CD4-positive, alpha-beta T cell treated with Interleukin-6 for 4 hours (primary cell): ENCODE measurements at regions not wholly inside any gene's neighbourhood (a gene's known extent, or its start where the extent isn't known, plus 50 kb on each side); places are given as distances from the start of the nearest gene placed in this dataset.
"Not testable (repeated sequence)": the region's sequence is repeated elsewhere in the genome, so short reads cannot be mapped to it uniquely, and the experiment has no call there.

ENCODE experiments used
- DNase-seq: peaks from one replicate; pipeline ENCODE4 v3.0.0-alpha.2; 2020; ENCODE audit warnings: mixed read lengths

- not testable (repeated sequence) for DNase-seq
These were observed 115.6 kb upstream of the FABP2 start for GRCh38 chr4:119437515-119437914.

GRCh38 chr4:119408561-119409224, 86.8 kb upstream of the FABP2 start:
- not testable (repeated sequence) for DNase-seq

GRCh38 chr4:119406721-119407460, 85.0 kb upstream of the FABP2 start:
- not testable (repeated sequence) for DNase-seq

- DNase-seq = not testable (repeated sequence)
These were observed 84.1 kb upstream of the FABP2 start for GRCh38 chr4:119406041-119406440.

GRCh38 chr4:119402322-119403308, 80.7 kb upstream of the FABP2 start:
- not testable (repeated sequence) for DNase-seq

- DNase-seq = not testable (repeated sequence)
These were observed 73.8 kb upstream of the FABP2 start for GRCh38 chr4:119395701-119396100.

- no peak for DNase-seq
These were observed 72.9 kb upstream of the FABP2 start for GRCh38 chr4:119394826-119395225.

- not testable (repeated sequence) for DNase-seq
These were observed 66.9 kb upstream of the FABP2 start for GRCh38 chr4:119388791-119389190.

GRCh38 chr4:119374616-119375015, 52.7 kb upstream of the FABP2 start:
- peak; percentile 6 for DNase-seq

- not testable (repeated sequence) for DNase-seq
These were observed 50.6 kb upstream of the FABP2 start for GRCh38 chr4:119372316-119373062.
